ENCODE measurements at regions not wholly inside any gene's neighbourhood (a gene's known extent, or its start where the extent isn't known, plus 50 kb on each side); places are given as distances from the start of the nearest gene placed in this dataset.

DNA sequence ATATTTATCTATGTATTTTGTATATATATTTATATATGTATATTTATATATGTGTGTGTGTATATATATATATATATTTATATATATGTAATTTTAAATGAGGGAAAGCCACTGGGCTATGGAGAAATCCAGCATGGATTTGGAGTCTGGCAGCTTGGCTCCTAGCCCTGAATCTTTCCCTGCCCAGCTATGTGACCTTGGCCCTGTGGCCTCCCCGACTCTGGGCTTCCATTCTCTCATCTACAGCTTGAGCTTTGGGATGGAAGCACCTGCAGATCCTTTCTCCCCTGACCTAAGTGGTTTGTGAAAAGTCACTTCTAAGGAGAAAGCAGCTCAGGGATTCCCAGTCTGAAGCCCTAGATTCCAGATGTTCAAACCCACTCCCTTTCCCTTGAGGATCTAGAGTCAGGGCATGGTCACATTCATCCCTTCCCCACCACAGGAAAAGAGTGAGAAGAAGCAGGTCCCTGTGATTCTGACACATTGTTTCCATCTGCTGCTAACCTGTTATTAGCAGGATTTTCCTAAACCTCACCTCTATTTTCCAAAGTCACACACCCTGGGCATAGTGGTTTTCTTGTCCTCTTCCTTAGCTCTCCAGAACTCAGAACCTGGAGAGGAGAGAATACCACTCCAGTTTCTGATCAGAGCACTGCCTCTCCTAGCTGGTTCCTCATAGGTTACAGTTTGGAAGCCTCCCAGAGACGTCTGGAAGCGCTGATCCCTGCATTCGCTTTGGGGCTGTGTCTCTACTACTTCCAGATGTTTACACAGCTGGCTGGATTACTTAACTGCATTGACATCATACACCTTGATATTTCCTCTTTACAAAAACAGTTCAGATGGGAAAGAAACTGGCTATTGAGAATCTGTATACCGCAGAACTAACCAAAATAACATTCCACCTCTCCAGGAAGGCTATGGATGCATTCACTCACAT is 327.5 kb upstream of the ZMIZ1 start:
- no peak for TF ChIP-seq TAF1 (IDR thresholded peaks at IDR 0.05; ENCODE audit: borderline replicate concordance, insufficient read depth, low read length)
- no peak for TF ChIP-seq SIN3A (IDR thresholded peaks at IDR 0.05; ENCODE audit: borderline replicate concordance, insufficient read depth, low read length)
- TF ChIP-seq POLR2AphosphoS5 (IDR thresholded peaks at IDR 0.05; ENCODE audit: low read depth, low read length), result no peak
- TF ChIP-seq, protein P1, sequence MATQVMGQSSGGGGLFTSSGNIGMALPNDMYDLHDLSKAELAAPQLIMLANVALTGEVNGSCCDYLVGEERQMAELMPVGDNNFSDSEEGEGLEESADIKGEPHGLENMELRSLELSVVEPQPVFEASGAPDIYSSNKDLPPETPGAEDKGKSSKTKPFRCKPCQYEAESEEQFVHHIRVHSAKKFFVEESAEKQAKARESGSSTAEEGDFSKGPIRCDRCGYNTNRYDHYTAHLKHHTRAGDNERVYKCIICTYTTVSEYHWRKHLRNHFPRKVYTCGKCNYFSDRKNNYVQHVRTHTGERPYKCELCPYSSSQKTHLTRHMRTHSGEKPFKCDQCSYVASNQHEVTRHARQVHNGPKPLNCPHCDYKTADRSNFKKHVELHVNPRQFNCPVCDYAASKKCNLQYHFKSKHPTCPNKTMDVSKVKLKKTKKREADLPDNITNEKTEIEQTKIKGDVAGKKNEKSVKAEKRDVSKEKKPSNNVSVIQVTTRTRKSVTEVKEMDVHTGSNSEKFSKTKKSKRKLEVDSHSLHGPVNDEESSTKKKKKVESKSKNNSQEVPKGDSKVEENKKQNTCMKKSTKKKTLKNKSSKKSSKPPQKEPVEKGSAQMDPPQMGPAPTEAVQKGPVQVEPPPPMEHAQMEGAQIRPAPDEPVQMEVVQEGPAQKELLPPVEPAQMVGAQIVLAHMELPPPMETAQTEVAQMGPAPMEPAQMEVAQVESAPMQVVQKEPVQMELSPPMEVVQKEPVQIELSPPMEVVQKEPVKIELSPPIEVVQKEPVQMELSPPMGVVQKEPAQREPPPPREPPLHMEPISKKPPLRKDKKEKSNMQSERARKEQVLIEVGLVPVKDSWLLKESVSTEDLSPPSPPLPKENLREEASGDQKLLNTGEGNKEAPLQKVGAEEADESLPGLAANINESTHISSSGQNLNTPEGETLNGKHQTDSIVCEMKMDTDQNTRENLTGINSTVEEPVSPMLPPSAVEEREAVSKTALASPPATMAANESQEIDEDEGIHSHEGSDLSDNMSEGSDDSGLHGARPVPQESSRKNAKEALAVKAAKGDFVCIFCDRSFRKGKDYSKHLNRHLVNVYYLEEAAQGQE (IDR thresholded peaks at IDR 0.05; ENCODE audit: insufficient read depth in 1 of 2, low read depth in 2 of 2, low read length in 2 of 2), result no peak
